HG03159 (cell line): ENCODE measurements at regions not wholly inside any gene's neighbourhood (a gene's known extent, or its start where the extent isn't known, plus 50 kb on each side); places are given as distances from the start of the nearest gene placed in this dataset.

Source experiments
- ATAC-seq: cut with Tn5 transposase; IDR thresholded peaks from one replicate; pipeline ENCODE4 v1.9.1; 2021; ENCODE audit warnings: mild to moderate bottlenecking, moderate library complexity; ENCODE audit not compliant: unreplicated experiment

DNA sequence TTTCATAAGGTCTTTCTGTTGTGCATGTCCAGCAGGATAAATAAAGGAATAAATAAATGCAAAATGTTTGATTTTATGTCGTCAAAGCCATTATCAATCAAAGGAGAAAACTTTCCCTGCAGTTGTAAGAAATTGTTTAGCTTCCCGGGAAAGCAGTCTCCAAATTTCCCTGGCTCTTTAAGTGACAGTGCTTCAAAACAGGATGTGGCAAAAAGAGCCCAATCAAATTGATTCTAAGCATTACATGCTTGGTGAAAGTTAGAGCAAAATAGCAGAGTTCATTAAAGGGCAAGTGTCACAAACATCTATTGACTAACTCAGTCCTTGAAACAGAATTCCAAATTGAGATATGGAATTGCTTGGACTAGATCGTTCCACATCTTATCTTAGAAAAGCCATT, 704.1 kb downstream of the PRELID2 start:
- ATAC-seq = no peak

DNA sequence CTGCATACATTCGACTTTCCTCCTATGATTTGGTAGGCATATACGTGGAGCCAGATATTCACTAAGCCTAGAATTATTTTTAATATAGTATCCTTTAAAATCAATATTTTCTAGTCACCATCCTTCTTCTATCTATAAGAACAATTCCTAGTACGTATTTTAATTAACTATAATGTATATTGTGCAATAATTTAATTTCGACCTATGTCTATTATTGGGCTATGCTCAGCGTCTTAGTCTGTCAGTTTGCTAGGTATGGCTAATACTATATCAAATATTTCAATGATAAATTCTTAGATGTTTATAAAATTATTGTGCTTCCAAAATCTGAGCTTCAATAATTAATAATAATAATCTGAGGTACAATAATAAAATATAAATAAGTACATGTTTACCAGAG, 705.3 kb downstream of the PRELID2 start:
- ATAC-seq = no peak

DNA sequence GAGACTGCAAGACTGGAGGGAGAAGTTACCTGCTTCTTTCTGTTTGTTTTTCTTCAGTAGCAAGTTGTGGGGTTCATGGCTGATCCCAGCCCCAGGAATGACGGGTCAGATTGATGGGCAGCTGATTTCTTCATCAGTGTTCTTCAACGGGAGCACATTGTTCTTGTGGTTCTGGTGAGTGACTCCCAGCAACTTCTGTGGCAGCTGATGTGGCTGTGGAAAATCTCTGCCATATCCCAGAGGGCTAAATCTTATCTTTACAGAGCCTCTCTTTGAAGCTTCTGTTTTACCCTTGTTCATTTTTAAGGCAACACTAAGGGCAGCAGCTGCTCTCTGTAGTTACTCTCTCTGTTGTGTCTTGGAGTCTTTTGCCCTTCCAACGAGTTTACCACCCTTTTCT, 710.3 kb downstream of the PRELID2 start:
- no peak for ATAC-seq

DNA sequence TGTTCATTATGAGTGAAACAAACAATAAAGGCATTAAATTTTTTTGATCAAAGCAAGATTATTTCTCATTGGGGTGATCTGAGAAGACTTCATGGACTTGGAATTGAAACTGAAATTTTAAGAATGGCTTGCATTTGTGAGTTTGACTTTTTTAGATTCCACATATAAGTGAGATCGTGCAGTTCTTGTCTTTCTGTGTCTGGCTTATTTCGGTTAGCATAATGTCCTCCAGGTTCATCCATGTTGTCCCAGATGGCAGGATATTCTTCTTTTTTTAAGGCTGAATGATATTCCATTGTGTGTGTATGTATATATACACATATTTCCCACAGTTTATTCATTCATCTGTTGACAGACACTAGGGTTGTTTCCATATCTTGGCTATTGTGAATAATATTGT, 716.5 kb downstream of the PRELID2 start:
- ATAC-seq = no peak

DNA sequence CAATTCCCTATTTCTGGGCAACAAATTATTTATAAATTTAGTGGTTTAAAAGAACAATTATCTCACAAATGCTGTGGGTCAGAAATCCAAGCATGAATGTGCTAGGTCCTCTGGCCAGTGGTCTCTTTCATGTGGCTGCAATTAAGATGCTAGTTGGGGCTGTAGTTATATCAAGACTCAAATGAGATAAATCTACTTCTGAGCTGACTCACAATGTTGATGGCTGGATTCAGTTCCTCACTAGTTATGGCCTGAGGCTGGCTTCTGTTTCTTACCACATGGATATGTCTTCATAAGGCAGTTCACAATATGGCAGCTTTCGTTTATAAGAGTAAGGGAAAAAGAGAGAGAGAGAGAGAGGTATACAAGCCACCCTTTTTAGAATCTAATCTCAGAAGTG, 717.0 kb downstream of the PRELID2 start:
- no peak for ATAC-seq

DNA sequence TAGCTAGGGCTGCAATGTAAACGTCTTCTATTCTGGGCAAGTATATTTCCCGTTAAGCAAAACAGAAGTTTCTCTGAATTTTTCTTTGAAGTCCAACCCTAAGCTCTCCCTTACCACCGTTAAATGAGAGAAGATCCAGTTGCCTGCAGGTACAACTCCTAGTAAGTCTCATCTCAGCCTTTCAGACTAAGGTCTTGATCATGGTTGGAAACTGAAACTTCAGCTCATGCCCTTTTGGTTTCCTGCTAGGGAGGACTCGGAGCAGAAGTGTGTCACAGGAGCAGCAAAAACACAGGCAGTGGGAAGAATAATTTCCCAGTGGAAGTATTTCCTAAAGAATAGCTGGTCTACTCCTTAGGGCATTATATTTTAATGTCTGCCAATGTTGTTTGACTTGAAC, 717.9 kb downstream of the PRELID2 start:
- ATAC-seq = no peak

DNA sequence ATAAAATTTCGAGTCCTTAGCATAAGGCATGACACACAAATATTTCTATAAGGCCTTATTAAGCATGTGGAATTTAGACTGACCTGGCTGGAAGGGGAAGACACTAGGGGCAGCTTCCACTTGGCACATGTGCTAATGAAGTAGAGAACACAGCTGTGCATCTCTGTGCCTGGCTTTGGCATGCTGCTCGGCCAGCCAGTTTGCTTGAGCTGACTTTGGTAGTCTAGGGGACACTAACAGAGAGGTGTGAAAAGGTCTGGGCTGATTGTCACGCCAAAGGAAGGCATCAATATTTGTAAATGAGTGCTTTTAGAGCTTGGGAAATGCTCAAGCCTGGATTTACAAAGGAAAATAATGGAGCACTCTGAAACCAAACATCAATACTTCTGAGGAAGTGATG, 723.7 kb downstream of the PRELID2 start:
- ATAC-seq = no peak

DNA sequence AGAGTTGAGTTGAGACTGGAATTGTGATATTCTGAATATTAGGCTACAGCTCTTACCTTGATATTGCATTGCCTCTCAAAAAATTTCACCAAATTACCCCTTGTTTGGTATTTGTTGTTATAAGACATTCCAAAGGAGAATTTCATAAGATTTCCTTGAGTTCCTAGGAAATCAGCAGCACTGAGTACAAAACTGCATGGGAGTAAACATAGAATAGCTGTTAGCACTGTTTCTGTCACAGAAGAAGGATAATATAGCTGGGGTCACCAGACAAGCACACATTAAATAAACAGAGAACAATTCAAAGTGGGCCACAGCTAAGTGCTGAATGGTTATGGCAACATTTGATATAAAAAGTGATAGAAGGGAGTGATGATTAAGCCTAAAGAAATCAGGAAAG, 724.3 kb downstream of the PRELID2 start:
- no peak for ATAC-seq

DNA sequence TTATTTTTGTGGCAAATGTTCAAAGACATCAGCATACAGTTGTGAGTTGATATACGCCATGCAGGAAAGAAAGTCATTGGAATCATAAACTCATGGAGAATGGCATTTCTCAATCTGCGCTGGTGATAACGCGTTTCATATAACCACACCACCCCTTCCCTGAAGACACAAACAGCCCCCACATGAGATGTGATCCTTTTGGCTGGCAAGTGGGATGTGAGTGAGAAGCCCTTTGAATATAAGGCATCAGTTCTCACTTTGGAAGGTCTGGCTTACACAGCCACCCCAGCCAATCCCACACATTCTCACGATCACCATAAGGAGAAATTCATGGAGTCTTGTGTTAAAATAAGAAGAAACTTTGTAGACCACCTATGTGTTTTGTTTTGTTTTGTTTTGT, 725.0 kb downstream of the PRELID2 start:
- ATAC-seq = no peak

DNA sequence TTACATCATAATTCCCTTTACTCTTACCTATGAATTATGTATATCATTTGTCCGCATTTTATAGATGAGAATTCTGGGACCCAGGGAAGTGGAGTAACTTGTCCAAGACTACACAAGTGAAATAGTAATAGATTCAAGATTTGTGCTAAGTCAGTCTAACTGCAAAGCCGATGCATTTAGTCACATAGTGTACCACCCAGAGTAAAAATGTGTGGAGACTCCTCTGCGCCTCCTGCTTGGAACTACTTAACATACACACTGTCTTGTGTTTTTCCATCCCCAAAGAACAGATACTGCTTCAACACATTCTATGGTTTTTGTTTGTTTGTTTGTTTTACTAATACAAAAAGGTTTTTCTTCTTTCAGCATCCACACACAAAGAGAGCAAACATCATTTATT, 729.8 kb downstream of the PRELID2 start:
- no peak for ATAC-seq

DNA sequence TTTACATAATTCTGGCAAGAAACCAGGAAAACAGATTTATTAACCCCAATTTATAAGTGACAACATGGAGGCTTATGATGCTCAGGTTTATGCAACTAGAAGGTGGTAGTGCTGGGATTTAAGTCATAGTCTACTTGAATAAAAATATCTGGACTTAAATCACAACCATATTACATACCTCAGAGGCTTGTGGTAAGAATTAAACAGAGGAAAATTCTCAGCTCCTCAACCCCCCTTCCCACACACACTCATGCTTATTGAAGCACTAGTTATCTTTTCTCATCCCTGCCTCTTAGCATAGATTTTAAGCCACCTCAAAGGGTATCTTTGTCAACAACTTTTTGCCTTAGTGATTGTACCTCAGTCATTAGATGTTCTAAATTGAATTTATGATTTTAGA, 731.0 kb downstream of the PRELID2 start:
- ATAC-seq = no peak

DNA sequence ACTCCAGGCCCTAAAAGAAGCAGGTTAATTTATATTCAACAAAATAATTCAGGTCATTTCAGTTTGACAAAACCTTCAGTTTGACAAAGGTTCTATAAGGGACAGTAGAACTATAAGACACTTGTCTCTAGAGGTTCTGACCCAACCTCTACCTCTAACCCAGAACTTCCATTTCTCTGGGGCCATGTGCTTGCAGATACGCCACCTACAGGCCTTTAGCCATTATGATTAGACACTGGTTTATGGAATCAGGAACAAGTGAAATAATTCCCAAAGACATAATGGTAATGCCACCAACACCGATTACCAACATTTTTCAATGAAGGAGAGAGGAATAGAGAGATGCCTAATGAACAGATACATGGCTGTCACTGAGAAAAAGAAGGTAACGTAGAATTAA, 733.9 kb downstream of the PRELID2 start:
- ATAC-seq = no peak

DNA sequence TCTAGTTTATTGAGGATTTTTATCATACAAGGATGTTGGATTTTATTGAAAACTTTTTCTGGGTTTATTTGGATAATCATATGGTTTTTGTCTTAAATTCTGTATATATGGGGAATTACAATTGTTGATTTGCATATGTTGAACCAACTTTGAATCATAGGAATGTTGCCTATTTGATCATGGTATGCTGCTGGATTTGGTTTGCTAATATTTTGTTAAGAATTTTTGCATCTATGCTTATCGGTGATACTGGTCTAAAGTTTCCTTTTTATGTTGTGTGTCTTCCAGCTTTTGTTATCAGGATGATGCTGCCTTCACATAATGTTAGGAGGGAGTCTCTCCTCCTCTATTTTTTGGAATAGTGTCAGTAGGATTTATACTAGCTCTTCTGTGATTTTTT, 745.0 kb downstream of the PRELID2 start:
- no peak for ATAC-seq

DNA sequence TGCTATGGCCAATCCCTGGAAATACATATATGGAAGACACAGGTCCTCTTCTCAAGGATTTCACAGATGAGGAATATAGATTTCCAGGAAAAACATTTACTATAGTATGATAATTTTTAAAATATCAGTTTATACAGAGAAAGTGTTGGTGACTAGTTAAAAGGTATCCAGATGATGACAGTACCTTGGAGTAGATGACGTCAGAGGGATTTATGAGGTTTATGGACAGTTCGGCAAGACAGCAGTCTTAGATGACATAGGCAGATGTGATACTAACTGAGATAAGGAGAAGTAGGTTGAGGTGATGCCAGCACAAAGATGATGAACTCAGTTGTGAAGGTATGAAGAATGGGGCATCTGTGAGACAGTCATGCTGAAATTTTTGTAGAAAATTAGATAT, 750.3 kb downstream of the PRELID2 start:
- ATAC-seq = no peak

DNA sequence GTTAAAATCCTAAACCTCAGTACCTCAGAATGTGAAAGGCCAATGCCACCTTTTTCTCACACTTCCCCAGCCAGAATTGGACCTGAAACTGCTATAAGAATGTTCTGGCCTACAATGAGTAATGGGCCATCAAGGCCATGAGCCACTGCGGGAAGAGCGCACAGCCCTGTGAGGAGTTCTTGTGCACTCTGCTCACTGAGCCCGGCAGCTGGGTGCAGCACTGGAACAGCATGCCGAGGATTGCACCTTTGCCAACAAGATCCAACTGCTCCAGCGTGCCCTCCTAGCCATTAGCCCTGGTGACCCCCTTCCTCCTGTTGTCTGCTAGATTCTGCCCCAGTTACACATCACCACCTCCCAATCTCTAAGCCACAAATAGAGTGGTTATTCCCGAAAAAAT, 758.1 kb downstream of the PRELID2 start:
- no peak for ATAC-seq

DNA sequence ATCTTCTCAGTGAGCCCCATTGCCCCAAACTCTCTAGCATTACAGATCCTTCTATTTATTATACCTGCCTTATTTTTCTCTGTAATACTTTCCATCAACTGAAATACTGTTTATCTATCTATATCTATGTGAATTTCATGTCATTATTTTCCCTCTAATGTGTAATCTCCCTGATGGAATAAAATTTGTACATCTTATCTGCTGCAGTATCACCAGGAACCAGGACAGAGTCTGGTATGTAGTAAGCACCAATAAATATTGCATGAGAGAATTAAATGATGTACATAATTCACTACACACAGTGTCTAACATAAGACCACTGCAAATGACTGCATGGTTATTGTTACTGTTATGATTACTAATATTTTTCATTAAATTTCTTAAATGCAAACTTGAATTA, 759.1 kb downstream of the PRELID2 start:
- no peak for ATAC-seq

DNA sequence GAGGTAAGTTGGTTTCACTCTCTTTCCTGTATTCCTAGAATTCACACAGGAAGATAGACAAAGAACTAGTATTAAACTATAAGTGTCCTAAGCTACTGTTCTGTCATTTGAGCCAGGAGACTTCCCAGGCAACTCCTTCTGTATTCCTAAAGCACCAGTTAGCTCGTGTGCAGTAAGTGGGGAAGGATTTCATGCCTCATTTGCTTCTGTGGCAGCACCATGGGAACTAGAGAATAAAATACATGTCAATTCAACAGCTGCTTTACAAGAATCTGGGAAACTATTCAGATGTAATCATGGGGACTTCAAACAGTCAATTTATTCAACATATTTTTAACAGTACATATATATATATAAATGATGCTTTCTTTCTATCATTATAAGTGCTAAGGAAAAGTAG, 762.3 kb downstream of the PRELID2 start:
- ATAC-seq = no peak

DNA sequence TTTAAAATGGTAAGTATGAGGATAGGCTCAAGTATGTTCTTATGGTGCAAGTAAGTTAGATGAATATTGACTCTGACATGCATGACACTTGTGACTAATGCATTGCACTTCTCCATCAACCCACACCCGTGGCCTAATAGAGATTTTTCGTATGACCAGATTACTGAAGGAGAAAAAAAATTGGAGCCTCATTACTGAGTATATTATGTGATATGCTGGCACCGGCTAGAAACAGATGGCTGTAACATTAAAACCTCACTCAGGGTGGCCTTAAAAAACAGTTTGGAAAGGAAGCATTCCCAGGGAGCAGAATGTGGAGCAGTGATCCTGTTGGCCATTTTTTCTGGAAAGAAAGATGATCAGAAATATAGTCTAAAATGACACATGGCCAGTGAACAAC, 766.4 kb downstream of the PRELID2 start:
- ATAC-seq = no peak

DNA sequence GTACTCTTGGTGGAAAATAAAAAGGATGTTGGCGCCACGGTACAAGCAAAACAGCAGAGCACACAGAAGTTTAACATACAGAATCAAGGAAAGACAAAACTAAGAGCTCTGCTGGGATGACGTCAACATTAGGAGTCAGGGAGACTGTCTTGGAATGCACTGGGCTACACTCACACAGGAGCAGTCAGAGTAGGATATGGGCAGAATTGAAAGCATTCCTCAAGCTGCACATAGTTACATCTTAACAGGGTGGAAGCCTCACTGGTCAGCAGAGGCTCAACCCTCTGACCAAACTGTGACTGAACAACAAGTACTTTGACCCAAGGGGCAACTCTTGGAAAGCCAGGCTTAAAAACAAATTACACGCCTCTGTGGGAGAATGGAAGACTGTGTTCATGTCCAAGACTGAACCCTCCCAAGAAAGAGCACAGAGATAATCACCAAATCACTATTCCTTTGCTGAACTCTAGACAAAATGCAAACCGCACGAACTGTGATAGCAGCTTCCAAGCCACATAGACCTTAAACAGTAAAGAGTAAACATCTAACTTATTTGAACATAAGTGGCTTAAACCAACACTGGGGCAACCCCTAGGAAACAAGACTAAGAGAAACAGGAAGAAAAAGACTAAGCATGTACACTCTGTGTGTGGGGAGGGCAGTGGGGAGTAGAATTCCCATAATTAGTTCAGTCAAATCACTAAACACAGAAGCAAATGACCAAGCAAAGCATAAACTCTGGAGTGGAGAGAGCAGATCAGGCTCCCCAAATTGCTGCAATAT, 772.7 kb downstream of the PRELID2 start:
- no peak for ATAC-seq

DNA sequence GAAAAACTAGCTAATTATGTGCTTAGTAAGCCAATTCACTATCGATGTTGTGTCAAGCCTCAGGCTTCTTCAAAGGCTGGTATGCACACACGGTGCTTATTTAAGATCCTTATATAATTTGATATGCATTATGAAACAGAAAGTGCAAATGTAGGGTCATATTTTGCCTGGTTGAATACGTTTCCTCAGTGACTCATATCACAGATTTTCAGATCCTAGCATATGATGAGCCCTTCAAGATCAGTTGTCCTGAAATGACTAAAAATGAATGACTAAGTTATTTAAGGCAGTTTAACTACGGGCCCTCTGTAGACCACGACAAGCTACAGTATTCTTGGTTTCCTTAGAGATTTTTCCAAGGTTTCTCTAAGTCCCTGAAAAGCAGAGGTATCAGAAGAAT, 778.3 kb downstream of the PRELID2 start:
- ATAC-seq = peak; percentile 98

DNA sequence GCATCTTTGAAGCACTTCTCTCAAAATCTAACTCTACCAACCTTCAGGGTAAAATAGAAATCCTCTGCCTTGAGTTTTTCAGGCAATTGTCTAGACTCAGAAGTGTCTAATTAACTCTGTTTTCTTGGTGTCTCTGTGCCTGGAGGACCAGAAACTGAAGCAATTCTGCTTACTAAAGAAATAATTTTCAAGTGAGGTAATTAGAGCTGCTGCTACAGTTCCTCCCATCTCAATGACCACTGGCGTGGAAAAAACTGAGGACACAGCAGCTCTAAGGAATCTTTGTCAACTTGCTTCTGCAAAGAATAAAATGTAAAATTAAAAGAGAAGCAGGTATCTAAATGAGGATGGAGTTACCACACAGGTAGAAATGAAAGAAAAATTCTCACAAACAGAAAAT, 785.0 kb downstream of the PRELID2 start:
- ATAC-seq = no peak

DNA sequence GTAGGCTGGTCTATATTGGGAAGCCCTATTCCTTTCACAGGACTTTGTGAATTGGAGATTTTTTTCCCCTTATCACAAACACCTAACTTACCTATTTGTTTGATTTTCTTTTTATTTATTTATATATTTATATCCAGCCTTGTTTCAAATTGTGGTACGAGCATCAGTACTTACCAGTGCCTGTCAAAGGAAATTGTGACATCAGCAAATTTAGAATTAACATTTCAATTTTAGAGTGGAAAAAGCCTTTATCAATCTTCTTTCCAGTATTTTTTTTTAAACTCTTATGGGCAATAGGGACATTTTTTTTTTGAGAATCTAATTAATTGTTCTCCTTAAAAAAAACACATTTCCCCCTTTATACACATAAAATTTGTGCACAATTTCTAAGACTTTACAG, 790.2 kb downstream of the PRELID2 start:
- no peak for ATAC-seq

DNA sequence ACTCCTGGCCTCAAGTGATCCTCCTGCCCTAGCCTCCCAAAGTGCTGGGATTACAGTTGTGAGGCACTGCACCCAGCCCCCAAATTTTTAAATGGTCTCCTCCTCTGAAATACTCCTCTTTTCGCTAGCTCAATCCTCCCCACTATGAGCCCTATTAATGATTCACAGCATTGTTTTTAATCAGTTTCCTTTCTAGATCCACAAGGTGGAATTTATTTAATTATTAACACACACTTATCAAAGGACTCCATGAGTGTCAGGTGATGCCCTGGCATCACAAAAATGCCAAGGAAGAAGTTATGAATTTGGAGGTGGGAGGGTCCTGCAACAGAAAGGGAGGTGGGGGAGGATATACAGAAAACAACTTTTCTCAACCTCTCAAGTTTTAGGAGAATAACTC, 806.5 kb downstream of the PRELID2 start:
- ATAC-seq = no peak
